Myocyte (in vitro differentiated cells): ENCODE measurements at regions not wholly inside any gene's neighbourhood (a gene's known extent, or its start where the extent isn't known, plus 50 kb on each side); places are given as distances from the start of the nearest gene placed in this dataset.

ENCODE experiments used
- DNase-seq: peaks from one replicate; pipeline ENCODE4 v3.0.0-alpha.2; 2012; ENCODE audit warnings: low read depth

DNA sequence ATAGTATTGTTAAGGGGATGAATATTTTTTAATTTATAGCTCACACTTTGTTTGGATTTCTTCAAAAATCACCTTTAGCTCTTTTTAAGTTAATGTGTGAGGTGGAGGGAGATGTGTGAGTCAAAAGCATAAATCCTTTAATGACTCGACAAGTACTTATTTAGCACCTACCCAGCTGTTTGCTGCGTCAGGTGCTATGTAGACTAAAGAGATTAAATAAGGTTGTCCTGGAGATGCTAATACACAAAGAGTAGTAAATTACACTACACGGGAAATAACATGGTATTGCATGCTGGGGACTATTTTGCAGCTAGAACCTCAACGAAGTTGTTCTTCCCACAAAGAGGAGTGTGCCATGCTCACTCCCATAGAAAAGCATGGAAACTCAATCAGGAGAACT lies 583.3 kb upstream of the TENM4 start:
- DNase-seq: no peak

- no peak for DNase-seq
These were observed 582.6 kb upstream of the TENM4 start for GRCh38 chr11:80023386-80023785.

DNA sequence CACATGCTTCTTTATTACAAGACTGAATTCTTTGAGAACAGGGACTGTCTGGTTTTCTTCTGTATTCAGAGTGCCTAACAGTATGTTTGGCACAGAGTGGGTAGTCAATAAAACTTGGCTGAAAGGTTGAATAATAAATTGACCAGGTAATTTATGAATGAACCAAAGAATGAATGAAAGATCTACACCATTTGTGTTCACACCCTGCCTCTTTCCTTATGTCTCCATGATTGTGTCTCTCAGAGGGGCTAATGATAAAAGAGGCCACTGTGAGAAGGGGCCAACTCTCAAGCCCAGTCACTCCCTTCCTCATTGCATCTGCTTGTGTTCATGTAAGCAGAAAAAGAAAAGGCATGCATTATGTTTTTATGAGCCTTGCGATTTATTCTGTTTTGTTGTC lies 569.7 kb upstream of the TENM4 start:
- no peak for DNase-seq

GRCh38 chr11:80009081-80009480 lies 568.3 kb upstream of the TENM4 start:
- DNase-seq: no peak

DNA sequence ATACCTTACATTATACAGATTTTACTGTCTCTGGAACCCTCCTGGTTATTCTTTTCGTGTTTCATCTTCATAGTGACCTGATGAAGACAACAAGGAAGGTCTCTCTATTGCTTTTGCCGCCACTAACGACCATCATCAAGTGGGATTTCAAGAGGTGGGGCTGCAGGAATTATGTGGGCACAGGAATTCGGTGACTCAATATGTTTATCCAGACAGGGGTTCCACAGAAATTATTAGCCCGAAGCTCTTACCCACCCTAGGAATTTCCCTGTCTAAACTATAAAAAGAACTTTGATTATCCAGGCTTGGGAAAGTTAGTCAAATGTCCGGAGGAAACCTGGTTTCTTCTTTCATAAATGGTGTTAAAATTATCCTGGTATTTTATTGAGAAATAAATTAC lies 566.8 kb upstream of the TENM4 start:
- peak; percentile 53 for DNase-seq

DNA sequence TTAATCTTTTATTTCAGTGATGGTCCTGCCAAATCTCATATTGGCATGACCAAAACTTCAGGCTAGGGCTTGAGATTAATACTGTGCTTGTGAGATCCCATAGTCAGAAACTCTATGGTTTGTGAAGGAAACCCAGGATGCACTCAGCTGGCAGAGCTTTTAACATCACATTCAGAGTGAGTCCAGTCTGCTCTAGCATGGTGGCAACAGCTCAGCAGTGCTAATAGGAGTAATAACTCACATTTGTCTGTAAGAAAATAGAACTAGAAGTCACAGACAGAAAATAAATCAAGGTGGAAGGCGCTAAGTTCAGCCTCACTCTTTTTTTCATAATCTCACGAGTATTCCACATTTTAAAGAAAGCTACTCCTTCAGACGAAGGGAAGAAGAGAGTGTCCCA lies 549.3 kb upstream of the TENM4 start:
- DNase-seq: no peak

DNA sequence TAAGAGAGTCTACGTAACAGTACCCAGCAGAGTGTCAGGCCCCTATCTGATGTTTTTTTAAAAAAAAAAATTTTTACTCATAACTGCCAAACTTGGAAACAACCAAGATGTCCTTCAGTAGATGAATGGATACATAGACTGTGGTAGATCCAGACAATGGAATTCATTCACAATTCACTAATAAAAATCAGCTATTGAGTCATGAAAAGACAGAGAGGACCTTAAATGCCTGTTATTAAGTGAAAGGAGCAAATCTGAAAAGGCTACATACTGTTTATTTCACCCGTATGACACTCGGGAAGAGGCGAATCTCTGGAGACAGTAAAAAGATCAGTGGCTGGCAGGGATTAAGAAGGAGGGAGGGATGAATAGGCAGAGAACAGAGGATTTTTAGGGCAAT lies 541.4 kb upstream of the TENM4 start:
- no peak for DNase-seq

DNA sequence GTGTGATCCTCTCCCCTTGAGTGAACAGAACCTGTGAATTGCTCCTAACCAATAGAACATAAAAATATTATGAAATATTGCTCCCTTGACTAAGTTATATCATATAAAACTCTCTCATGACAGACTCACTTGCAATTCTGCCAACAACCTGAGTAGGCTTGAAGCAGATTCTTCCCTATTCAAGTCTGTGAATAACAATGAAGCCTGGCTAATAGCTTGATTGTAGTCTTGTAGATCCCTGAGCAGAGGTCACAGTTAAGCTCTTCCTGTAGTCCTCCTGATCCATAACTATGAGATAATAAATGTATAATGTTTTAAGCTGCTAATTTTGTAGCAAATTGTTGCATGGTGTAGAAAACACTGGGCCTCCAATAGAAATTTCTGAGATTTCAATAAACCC lies 540.1 kb upstream of the TENM4 start:
- DNase-seq: no peak

DNA sequence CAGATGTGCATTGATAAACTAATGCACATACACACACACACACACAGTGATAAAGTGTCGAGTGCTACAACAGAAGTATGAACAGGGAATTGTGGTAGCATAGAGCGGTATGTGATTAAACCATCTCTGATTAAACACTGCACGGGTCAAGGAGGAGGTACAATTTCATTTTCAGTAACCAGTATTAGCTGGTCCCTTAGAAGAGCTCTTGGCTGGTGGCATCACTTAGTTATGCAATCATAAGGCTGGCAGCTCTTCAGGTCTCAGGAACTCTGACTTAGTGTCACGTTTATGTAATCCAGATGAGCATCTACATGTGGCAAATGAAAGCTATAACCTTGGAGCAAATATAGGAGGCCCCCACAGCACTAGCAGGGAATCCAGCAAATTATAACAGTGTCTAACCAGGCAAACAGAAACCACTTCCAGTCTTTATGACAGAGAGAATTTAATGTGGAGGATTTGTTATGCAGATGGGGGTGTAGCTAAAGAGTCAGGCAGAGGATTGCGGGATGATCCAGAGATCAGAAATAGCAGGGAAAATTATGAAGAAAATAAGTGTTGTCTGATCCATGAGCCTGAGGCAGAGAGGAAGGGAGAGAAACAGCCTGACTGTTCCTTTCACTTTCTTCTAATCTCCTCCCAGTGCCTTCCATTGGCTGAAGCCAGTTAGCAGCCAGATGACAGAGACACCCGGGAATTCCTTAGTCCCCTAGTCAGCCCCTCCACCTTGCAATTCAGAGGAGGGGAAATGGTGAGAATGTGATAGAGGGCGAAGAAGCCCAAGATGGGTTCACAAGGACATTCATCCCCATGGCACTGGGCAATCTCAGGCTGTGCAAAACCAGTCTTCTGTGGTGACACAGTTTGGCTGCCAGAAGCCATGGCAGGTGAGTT lies 533.1 kb upstream of the TENM4 start:
- DNase-seq: peak; percentile 40

GRCh38 chr11:79971255-79971654 lies 530.4 kb upstream of the TENM4 start:
- DNase-seq: no peak

DNA sequence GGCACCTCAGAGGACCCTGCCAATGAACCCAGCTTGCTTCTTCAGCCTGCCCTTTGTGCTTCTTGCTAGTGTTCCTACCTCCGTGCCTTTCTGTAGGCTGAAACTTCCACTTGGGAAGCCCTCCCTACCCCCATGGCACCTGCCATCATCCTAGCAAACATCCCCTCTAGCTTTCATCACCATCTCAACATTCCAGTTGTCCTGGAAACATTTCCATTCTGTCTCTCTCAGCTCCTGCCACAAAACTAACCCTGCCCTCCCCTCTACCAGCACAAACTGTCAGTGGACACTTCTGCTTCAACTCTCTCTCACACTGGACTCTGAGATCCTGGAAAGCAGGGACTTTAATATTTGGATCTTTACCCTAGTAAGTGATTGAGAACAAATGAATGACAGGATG lies 525.8 kb upstream of the TENM4 start:
- no peak for DNase-seq

DNA sequence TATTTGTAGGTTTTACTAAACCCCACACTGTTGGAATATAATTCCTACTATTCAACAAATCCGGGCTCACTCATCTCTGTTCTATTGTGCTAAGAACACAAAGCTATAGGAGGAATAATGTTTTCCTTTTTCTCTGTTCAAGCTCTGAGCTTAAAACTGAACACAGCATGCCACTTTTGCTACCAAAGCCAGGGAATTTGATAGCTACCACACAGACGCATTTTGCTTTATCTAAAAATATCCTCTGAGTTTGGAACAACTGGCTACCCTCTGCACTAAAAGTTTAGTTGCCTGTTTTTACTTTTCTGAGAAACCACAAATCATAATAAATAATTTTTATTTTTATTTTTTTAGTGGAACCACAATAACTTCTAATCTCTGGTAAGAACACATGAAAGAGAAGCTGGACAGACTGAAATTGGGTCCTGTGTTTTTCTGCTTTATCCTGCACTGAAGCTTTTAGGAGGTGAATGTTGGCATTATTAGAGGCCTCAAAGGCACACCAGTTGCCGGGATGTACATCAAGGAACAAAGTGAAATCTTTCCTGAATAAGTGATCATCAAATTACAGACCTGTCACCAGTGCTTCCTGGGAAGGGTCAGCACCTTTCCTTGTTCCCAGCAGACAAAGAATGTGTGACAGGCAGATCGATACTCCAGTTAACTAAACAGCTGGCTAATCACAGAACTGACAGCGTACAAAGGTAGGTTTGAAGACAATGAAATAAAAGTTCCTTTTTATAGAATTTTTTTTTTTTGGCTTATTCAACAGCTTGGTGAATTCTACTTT lies 523.2 kb upstream of the TENM4 start:
- DNase-seq: peak; percentile 53

DNA sequence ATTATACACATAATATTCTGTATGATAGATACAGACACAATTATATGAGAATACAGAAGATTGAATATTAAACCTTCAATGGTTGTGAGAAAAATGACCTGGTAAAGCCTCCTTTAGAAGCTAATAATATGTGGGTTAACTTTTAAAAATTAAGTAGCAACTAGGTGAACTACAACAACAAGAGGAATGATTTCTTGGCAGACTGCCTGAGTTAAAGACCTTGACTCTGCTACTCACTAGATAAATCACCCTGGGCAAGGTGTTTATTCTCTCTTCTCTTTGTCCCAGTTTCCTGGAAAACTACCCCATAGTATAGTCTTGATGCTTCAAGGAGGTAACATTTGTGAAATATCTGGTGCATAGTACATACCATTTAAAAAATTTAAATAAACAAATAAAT lies 519.6 kb upstream of the TENM4 start:
- DNase-seq: no peak

- DNase-seq: no peak
These were observed 518.5 kb upstream of the TENM4 start for GRCh38 chr11:79959318-79959717.

DNA sequence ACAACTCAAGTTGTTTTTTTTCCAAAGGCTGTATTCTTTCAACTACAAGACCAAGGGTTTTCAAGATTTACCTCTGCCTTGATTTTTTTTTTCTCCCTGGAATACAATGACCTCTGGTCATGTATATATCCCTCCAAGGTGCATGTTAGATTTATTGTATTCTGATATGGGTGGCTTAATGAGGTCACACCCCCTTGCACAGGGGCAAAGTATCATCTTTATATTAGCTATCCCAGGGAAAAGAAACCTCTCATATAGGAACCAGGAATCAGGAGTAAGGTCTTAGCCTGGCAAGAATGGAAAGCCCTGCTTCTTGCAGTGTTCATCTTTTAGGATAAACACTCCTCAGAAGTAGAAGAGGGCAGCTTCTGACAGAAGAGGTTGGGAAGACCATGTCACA lies 516.9 kb upstream of the TENM4 start:
- no peak for DNase-seq

GRCh38 chr11:79956061-79956460 lies 515.2 kb upstream of the TENM4 start:
- no peak for DNase-seq

GRCh38 chr11:79953629-79954028 lies 512.8 kb upstream of the TENM4 start:
- no peak for DNase-seq

DNA sequence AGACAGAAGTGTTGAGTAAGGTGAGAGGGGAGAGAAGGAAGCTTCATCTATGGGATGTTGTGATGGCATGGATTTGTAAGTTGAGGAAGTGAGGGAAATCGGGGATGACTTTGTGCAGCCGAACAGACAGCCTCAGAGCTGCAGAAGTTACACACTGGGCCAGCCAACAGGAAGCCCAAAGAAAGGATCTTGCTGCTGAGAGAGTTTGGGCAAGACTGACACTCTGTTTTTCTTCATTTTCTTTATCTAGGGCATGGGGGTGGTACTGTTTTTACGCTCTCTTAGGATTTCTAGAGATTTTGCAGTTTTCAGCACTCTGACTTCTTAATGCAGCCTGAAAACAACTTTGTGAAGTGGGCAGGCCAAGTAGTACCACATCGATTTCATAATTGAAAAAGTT lies 509.9 kb upstream of the TENM4 start:
- no peak for DNase-seq

GRCh38 chr11:79950172-79950571 lies 509.3 kb upstream of the TENM4 start:
- no peak for DNase-seq

GRCh38 chr11:79949574-79949973 lies 508.7 kb upstream of the TENM4 start:
- no peak for DNase-seq

GRCh38 chr11:79942646-79943045 lies 501.8 kb upstream of the TENM4 start:
- no peak for DNase-seq

- DNase-seq: no peak
These were observed 501.3 kb upstream of the TENM4 start for GRCh38 chr11:79942090-79942489.
